T-helper 1 cell treated with Interleukin-12 subunit alpha and Interleukin-12 subunit beta and Interleukin-4 antibody, amounts not matched to agents 30 μg/mL and 1 μg/mL, for 36 hours (primary cell): ENCODE measurements at regions not wholly inside any gene's neighbourhood (a gene's known extent, or its start where the extent isn't known, plus 50 kb on each side); places are given as distances from the start of the nearest gene placed in this dataset.

Experiments
- H3K27ac Mint-ChIP-seq: one replicate; pipeline ENCODE4 v1.8.0; 2021; ENCODE audit warnings: mild to moderate bottlenecking, mixed read lengths
- H3K27me3 Mint-ChIP-seq: one replicate; pipeline ENCODE4 v1.8.0; 2021; ENCODE audit warnings: low read depth, mixed read lengths
- H3K36me3 Mint-ChIP-seq: one replicate; pipeline ENCODE4 v1.8.0; 2021; ENCODE audit warnings: low read depth, mixed read lengths
- H3K4me1 Mint-ChIP-seq: one replicate; pipeline ENCODE4 v1.8.0; 2021; ENCODE audit warnings: low read depth, mixed read lengths
- H3K4me3 Mint-ChIP-seq: one replicate; pipeline ENCODE4 v1.8.0; 2021; ENCODE audit warnings: mild to moderate bottlenecking, moderate library complexity, mixed read lengths
- H3K9me3 Mint-ChIP-seq: one replicate; pipeline ENCODE4 v1.8.0; 2021; ENCODE audit warnings: mixed read lengths

DNA sequence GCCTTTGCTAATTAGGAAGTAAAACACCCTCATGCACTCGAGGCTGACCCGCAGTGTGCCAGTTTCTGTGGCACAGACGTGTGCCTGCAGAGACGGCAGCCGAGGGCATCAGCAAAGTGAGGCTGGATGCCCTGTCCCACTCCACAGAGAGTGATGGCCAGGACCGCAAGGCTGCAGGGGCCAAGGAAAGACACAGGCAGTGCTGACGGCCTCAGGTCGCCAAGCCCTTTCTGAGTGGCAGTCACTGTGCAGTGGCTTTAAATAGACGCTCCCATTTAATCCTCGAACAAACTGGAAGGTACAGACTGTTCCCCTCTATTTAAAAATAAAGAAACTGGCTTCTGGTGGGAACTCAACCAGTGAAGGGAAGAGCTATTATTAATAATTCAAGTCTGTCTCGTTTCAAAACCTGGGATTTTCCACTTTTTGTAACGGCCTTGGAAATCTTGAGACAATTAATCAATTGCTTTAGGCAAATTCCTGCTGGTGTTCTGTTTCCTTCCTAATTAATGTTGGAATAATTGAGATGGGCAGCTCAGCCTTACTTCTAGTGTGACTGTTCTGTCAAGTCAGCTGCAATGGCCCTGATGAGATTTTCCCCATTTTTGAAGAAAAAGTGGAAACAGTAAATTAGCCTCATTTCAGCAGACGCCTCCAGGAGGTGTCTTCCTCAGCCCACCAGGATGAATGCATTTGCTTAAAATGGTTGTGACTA is 644.6 kb upstream of the RAB6C start:
- Mint-ChIP-seq H3K27ac (no peak overlapping the region), H3K4me3 (no peak overlapping the region), H3K9me3 (no peaks in the 10 kb centered on the region), H3K27me3 (no peaks in the 10 kb centered on the region), H3K4me1 (no peaks in the 10 kb centered on the region), H3K36me3 (no peaks in the 10 kb centered on the region)

DNA sequence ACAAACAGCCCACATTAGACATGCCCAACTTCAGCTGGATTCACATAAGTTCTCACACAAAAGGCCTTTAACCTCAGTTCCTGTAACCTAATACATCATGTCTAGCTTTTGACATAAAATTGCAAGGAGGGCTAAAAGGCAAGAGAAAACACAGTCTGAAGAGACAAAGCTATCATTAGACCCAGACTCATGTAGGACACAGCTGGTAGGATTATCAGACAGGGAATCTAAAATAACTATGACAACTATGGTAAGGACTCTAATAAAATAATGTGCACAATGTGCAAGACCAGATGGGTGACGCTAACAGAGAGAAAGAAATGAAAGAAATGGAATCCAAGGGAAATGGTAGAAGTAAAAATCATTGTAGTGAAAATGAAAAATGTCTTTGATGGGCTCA is 643.2 kb upstream of the RAB6C start:
- Mint-ChIP-seq H3K27ac (no peak overlapping the region), H3K9me3 (peaks cover 4% of the 10 kb centered on the region), H3K36me3 (no peaks in the 10 kb centered on the region), H3K27me3 (no peaks in the 10 kb centered on the region), H3K4me3 (no peak overlapping the region), H3K4me1 (no peaks in the 10 kb centered on the region)

DNA sequence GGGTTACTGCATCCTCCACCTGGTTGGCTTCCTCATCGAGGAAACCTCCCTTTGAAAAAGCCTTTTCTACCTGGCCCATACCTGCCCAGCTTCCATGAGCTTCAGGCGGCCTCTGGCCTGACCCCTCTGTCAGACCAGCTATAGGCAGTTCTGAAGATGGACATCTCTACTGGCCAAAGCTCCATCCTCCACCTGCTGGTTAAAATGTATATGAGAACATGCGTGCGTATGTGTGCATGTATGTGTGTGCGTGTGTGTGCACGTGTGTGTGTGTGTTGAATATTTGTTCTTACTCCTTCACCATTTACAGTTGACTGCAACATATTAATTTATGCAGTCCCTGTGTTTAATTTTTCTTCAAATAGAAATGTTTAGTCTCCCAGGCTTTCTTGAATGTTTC is 642.4 kb upstream of the RAB6C start:
- Mint-ChIP-seq H3K27me3 (no peaks in the 10 kb centered on the region), H3K27ac (no peak overlapping the region), H3K36me3 (no peaks in the 10 kb centered on the region), H3K9me3 (peaks cover 4% of the 10 kb centered on the region), H3K4me3 (no peak overlapping the region), H3K4me1 (no peaks in the 10 kb centered on the region)

DNA sequence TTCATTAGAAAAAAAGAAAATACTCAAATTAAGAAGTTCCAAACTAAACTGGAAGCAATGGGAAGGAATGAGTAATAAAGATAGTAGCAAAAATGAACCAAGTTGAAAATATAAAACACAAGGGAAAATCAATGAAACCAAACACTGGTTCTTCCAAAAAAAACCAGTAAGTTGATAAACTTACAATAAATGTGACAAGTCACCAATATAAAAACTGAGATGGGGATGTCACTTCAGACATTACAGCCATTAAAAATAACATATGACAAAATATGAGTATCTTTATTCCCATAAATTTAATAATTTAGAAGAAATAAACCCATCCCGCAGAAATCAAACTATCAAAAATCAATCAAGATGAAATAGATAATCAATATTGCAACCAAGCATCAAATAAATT is 633.9 kb upstream of the RAB6C start:
- no peaks in the 10 kb centered on the region for H3K9me3 Mint-ChIP-seq
- no peaks in the 10 kb centered on the region for H3K36me3 Mint-ChIP-seq
- H3K4me3 Mint-ChIP-seq = no peak overlapping the region
- peaks cover 3% of the 10 kb centered on the region for H3K27me3 Mint-ChIP-seq
- H3K27ac Mint-ChIP-seq = no peak overlapping the region
- no peaks in the 10 kb centered on the region for H3K4me1 Mint-ChIP-seq

DNA sequence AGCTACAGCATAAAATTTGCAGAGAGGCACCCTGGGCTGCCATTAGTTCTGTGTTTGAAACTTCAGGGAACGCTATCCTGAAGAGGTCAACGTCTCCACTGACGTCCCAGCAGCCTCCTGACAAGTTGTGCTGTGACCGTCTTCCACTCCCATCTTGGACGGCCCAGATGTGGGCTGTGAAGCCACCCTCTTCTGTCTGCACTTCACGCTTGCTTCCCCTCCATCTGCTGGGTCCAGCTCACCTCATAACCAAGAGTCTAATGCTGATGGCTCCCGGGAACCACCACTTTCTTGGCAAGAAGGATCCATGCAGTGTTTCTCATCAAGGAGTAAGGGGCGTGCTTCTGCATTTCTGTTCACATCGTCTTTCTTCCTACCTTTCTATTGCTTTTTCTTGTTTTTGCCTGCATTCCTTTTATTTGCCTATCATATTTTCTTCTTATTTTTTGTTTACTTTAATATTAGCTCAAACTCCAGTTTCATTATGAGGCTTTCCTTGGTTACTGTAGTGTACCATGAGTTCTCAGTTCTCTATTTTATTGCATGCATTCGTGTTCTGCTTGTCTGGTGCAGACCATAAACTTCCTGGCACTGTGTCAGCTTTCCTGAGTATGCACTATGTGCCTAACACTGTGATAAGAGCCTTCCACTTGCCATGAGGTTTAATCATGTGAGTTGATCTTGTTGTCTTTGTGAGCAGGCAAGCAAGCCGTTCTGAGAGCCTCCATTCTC is 631.8 kb upstream of the RAB6C start:
- no peaks in the 10 kb centered on the region for H3K4me1 Mint-ChIP-seq
- H3K9me3 Mint-ChIP-seq = no peaks in the 10 kb centered on the region
- H3K27ac Mint-ChIP-seq = no peak overlapping the region
- H3K27me3 Mint-ChIP-seq = peaks cover 3% of the 10 kb centered on the region
- H3K4me3 Mint-ChIP-seq = no peak overlapping the region
- H3K36me3 Mint-ChIP-seq = no peaks in the 10 kb centered on the region

DNA sequence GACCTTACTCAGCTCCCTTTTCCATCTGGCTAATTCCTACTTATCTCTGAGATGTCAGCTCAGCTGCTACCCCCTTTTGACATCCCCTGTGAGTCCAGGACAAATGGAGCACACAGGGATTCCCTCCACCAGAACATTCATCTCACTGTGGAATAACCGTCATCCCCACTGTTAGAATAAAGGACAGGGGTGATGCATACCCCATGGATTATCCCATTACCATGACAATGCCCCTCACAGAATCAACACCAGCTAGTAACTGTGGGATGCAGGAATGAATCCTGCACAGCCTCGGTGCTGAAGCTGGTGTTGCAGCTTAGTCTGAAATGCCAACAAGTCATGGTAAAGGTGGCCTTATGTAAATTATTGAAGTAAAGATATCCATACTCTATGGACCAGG is 624.8 kb upstream of the RAB6C start:
- H3K27me3 Mint-ChIP-seq = no peaks in the 10 kb centered on the region
- H3K4me1 Mint-ChIP-seq = no peaks in the 10 kb centered on the region
- H3K9me3 Mint-ChIP-seq = no peaks in the 10 kb centered on the region
- H3K4me3 Mint-ChIP-seq = no peak overlapping the region
- no peaks in the 10 kb centered on the region for H3K36me3 Mint-ChIP-seq
- H3K27ac Mint-ChIP-seq = no peak overlapping the region

DNA sequence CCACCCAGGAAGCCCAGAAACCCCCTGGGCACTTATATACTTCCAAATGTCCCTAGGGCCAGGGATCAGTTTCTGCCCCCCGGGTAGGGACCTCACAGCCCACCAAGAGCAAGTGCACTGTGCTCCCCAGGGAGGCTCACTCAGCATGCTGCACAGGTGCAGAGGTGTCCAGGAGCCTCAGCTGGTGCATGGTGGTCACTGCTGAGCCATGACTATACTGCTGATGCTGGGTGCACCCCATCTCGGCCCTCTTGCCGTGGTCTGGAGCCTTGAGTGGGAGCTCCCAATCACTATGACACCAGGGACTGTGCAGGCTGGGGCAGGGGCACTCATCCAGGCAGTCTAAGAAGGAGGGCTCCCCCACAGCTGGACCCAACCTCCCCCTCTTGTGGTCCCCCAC is 617.8 kb upstream of the RAB6C start:
- no peak overlapping the region for H3K4me3 Mint-ChIP-seq
- H3K27me3 Mint-ChIP-seq = no peaks in the 10 kb centered on the region
- H3K4me1 Mint-ChIP-seq = no peaks in the 10 kb centered on the region
- no peak overlapping the region for H3K27ac Mint-ChIP-seq
- no peaks in the 10 kb centered on the region for H3K9me3 Mint-ChIP-seq
- H3K36me3 Mint-ChIP-seq = no peaks in the 10 kb centered on the region

DNA sequence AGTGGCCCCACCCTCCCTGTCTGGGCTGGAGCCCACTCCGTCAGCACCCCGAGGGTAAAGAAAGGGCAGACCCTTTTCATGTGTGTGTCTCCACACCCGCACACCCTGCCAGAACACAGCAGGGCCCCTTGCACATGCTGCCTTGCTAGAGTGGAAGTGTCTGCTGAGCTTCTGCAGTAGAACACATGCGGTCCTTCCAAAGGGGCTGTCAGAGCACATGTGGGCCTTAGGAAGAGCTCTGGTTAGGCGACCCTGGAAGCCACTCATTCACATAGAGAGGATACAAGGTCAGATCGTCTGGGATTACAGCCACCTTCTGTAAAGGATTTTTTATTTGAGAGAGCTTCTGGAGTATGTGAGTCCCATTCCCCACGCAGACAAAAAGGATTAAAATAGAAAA is 613.2 kb upstream of the RAB6C start:
- Mint-ChIP-seq H3K9me3 (no peaks in the 10 kb centered on the region), H3K27me3 (no peaks in the 10 kb centered on the region)

DNA sequence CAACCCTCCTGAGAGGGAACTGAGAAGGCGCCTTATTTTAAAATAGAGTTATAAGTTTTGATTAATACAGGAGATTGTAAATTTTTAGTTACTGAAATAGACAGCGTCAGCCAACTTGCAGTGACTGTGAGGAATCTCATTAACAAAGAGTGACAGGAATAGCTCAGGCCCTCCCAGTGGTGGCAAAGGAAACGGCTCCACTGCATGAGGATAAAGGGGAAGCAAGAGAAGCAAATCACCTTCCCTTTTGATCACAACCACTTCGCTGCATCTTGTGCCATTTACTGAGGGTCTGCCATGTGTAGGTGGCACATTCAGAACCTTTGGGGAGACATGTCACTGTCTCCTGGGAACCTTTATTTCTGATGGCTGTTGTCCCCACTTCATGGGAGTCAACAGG is 612.4 kb upstream of the RAB6C start:
- H3K4me3 Mint-ChIP-seq = no peak overlapping the region
- no peaks in the 10 kb centered on the region for H3K9me3 Mint-ChIP-seq
- no peak overlapping the region for H3K27ac Mint-ChIP-seq

More for the DNA sequence above, 613.2 kb upstream of the RAB6C start:
- no peaks in the 10 kb centered on the region for H3K36me3 Mint-ChIP-seq
- H3K4me3 Mint-ChIP-seq = no peak overlapping the region
- H3K4me1 Mint-ChIP-seq = no peaks in the 10 kb centered on the region
- H3K27ac Mint-ChIP-seq = no peak overlapping the region

DNA sequence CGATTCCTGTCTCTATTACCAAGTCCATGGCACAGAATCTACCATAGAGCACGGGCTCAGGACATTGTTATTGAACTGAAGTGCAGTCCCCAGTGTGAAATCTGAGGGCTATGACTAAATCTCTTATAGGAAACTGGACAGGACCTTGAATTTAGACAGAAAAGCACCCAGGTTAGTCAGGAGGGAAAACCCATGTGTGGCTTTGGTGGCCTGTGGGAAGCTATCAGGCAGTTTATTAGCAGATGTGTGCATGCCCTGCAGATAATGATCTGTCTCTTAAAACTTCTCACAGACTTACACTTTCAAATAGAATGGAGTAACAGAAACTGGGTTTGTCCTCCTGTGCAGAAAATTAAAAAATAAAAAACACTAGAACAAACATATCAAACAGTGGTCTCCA is 610.0 kb upstream of the RAB6C start:
- Mint-ChIP-seq H3K27me3 (no peaks in the 10 kb centered on the region), H3K27ac (no peak overlapping the region), H3K36me3 (no peaks in the 10 kb centered on the region), H3K4me1 (no peaks in the 10 kb centered on the region), H3K4me3 (no peak overlapping the region), H3K9me3 (no peaks in the 10 kb centered on the region)

More for the DNA sequence above, 612.4 kb upstream of the RAB6C start:
- H3K27me3 Mint-ChIP-seq = no peaks in the 10 kb centered on the region
- no peaks in the 10 kb centered on the region for H3K36me3 Mint-ChIP-seq
- H3K4me1 Mint-ChIP-seq = no peaks in the 10 kb centered on the region

DNA sequence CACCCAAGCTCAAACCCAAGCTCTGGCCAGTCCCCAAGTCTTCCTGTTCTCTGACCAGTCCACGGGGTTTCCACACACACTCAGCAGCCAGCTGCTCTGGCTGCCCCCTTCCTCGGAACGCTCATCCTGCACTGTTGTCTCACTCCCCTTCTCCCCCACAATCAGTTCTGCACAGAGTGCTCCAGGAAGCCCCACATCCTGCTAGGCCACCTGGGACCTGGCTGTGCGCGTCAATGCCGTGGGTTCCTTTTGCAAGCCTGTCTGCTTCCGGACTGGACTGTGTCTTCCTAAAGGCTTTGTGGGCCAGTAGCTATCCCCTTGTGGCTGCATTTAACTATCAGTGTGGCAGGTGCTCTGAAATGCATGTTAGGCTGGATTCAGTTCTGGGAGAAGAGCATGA is 605.0 kb upstream of the RAB6C start:
- H3K27me3 Mint-ChIP-seq = no peaks in the 10 kb centered on the region
- H3K9me3 Mint-ChIP-seq = no peaks in the 10 kb centered on the region
- no peak overlapping the region for H3K27ac Mint-ChIP-seq
- H3K36me3 Mint-ChIP-seq = no peaks in the 10 kb centered on the region
- no peaks in the 10 kb centered on the region for H3K4me1 Mint-ChIP-seq
- no peak overlapping the region for H3K4me3 Mint-ChIP-seq

DNA sequence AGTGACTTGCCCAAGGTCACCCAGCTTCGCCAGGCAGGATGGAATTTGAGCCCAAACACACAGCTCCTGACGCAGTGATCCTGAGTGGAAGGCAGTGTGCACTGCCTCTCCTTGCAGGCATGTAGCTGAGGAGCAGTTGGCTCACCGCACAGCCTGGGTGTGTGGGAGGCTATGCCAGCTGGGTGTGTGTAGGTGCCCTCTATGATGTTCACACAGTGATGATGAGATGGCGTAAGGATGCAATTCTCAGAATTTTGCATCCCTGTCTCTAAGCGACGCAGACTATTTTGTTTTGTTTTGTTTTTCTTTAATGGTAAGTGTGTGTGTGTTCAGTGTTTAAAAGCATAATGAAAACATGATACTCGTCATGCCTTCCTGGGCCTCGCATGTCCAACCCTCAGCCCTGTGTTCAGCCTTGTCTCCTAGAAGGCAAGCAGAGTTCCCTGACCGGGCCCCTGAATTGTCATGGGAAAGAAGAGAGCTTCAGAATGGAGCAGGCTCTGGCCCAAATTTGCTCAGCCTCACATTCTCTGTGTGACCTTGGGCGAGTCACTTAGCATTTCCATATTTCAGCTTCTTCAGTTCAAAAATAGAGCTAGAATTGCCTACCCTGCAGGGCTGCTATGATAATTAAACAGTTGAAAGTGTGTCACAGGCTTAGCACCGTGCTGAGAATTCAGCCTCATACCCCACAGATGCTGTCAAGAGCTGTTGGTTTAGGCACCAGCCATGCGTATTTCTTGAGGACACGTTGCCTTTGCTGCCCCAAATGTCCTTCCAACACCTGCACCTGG is 603.6 kb upstream of the RAB6C start:
- no peak overlapping the region for H3K27ac Mint-ChIP-seq
- H3K4me3 Mint-ChIP-seq = no peak overlapping the region
- peaks cover 4% of the 10 kb centered on the region for H3K9me3 Mint-ChIP-seq
- no peaks in the 10 kb centered on the region for H3K27me3 Mint-ChIP-seq
- no peaks in the 10 kb centered on the region for H3K4me1 Mint-ChIP-seq
- no peaks in the 10 kb centered on the region for H3K36me3 Mint-ChIP-seq

DNA sequence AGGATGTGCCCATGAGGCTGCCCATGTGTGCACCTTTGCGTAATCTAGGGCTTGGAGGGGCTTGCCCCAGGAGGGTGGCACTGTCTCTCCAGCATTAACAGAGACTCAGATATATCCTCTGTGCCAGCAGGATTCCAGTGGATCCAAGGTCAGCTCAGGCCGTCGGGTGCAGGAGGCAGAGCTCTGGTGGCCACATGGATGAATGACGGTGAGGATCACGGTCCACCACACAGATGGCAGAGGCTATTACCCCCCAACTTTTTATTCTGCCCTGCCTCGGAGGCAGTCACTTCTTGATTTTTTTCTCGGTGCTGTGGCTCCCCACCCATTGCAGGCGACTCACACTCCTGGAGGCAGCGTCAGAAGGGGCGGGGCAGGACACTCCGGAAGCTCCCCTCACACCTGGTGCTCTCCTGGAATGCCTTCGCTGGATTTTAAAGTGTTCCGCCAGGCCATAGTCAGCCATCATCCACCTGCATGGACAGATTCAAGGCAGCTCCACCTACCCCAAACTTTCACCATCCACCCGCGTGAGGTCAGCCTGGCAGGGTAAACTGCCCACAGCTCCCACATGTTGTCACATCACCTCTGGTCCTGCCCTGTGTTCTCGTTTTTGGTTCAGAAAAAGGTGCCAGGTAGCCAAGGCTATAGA is 602.9 kb upstream of the RAB6C start:
- no peaks in the 10 kb centered on the region for H3K27me3 Mint-ChIP-seq
- H3K27ac Mint-ChIP-seq = no peak overlapping the region
- peaks cover 4% of the 10 kb centered on the region for H3K9me3 Mint-ChIP-seq
- H3K36me3 Mint-ChIP-seq = no peaks in the 10 kb centered on the region
- H3K4me3 Mint-ChIP-seq = no peak overlapping the region
- H3K4me1 Mint-ChIP-seq = no peaks in the 10 kb centered on the region

DNA sequence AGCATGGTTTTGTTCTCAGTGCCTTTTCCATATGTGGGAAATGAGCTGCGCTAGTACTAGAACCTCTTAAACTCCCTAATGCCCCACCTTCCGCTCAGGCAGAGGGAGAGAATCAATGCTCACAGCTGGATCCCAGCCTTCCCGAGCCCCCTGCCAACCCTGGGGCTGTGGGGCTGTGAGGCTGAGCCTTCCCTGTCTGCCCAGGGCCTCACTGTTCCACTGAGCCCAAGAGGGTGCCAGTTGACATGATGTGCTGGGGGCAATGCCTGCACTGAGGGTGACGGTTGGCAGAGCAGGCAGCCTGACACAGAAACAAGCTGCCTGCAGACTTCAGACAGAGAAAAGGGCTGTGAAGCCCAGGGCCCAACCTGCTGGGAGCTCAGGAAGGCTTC is 602.4 kb upstream of the RAB6C start:
- Mint-ChIP-seq H3K4me1 (no peaks in the 10 kb centered on the region), H3K9me3 (peaks cover 4% of the 10 kb centered on the region), H3K4me3 (no peak overlapping the region), H3K27ac (no peak overlapping the region), H3K36me3 (no peaks in the 10 kb centered on the region), H3K27me3 (no peaks in the 10 kb centered on the region)
